Activated CD4-positive, alpha-beta T cell treated with anti-CD3 and anti-CD28 coated beads, Interleukin-2, amount 10 ng/mL, durations not matched to agents 7 days and 5 days (primary cell): ENCODE measurements at regions not wholly inside any gene's neighbourhood (a gene's known extent, or its start where the extent isn't known, plus 50 kb on each side); places are given as distances from the start of the nearest gene placed in this dataset.

Experiments used
- CTCF ChIA-PET: fragments of 350-600 bp; sonication (Branson Sonifier 250); formaldehyde crosslinking; loops from one replicate; lab custom pipeline; 2021; ENCODE audit warnings: antibody characterized with exemption; lab: Charles Lee
- POLR2A ChIA-PET: fragments of 350-600 bp; sonication (Branson Sonifier 250); formaldehyde crosslinking; loops from one replicate; lab custom pipeline; 2021; ENCODE audit warnings: antibody characterized with exemption; lab: Charles Lee
- DNase-seq: peaks from one replicate; pipeline ENCODE4 v3.0.0-alpha.2; 2020
- H3K27ac Mint-ChIP-seq: one replicate; pipeline ENCODE4 v1.8.0; 2021; ENCODE audit warnings: mild to moderate bottlenecking, moderate library complexity, mixed read lengths
- H3K27me3 Mint-ChIP-seq: one replicate; pipeline ENCODE4 v1.8.0; 2021; ENCODE audit warnings: mixed read lengths
- H3K36me3 Mint-ChIP-seq: one replicate; pipeline ENCODE4 v1.8.0; 2021; ENCODE audit warnings: low read depth, mixed read lengths
- H3K4me1 Mint-ChIP-seq: one replicate; pipeline ENCODE4 v1.8.0; 2021; ENCODE audit warnings: mixed read lengths
- H3K4me3 Mint-ChIP-seq: one replicate; pipeline ENCODE4 v1.8.0; 2021; ENCODE audit warnings: mild to moderate bottlenecking, moderate library complexity, mixed read lengths
- H3K9me3 Mint-ChIP-seq: one replicate; pipeline ENCODE4 v1.8.0; 2021; ENCODE audit warnings: mixed read lengths

DNA sequence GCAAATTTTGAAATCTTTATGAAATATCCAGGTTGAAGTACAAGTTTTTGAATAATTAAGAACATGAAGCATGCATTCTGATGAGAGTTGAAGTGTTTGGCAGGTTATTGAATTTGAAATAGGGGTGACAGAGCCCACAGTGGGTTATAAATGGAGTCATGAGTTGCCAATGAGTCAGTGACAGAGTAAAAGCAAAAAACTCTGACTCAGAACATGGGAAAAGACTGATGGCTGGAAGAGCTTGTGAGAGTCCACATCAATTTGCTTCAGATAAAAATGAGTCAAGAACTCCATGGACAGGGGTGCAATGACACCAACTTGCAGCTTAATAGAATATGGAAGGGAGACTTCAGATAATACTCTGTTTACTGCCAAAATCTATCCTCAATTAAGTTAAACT is 105.3 kb downstream of the SLC6A15 start:
- no peak overlapping the region for H3K27ac Mint-ChIP-seq
- no peaks in the 10 kb centered on the region for H3K9me3 Mint-ChIP-seq
- no peak for DNase-seq
- CTCF ChIA-PET = no interaction called here
- H3K4me1 Mint-ChIP-seq = no peaks in the 10 kb centered on the region
- H3K4me3 Mint-ChIP-seq = no peak overlapping the region
- POLR2A ChIA-PET = no interaction called here
- H3K36me3 Mint-ChIP-seq = no peaks in the 10 kb centered on the region
- peaks cover 2% of the 10 kb centered on the region for H3K27me3 Mint-ChIP-seq

DNA sequence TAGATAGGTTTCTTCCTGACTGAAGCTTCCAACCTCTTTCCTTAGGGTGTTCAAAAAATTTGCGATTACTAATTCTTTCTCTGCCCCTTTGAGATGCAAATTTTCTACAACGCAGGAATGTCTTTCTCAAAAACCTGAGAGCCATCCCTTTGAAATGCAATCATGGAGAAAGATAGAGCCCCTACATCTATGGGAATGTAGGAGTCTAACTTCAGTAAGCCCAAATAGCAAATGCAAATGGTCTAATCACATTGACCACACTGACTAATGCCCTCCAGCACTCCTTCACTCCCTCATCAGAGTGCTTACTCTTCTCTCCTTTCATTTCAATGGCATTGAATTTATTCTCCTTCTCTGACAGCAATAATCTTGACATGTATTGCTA is 107.1 kb downstream of the SLC6A15 start:
- Mint-ChIP-seq H3K27ac (no peak overlapping the region), H3K4me1 (no peaks in the 10 kb centered on the region), H3K27me3 (peaks cover 2% of the 10 kb centered on the region), H3K9me3 (no peaks in the 10 kb centered on the region), H3K36me3 (no peaks in the 10 kb centered on the region), H3K4me3 (no peak overlapping the region)
- ChIA-PET CTCF (no interaction called here), POLR2A (no interaction called here)
- DNase-seq = no peak

DNA sequence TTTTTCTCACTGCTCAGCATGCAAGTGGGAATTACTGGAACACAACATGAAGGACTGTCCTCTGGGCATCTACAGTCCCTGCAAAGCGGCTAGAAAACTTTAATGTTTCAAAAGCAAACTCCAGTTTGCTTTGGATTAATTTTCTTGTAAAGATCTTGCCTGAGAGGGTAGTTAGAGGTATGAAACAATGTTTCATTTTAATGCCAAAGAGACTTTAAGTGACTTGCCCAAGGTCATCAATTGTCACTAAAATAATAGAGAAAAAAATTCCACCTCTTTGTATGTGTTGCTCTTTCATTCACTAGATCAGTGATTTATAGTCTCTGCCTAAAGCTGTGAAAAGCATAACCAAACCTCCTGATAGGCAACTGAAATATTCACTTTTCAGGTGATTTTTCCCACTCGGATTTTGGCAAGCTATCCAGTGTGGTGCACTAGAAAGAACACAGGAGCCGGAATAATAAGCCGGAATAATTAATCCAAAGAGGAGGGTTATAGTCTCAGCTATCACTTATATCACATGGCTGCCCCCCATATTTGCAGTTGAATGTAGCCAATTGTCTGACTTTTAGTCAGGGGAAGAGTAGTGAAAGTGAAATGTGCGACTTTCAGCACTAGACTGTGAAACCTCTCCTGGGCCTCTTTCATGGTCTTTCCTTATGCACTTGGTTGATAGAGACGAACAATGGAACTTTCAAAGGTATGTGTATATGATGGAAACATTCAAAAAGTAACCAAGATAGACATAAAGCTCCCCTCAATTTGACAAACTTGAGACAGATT is 107.7 kb downstream of the SLC6A15 start:
- Mint-ChIP-seq H3K36me3 (no peaks in the 10 kb centered on the region), H3K9me3 (no peaks in the 10 kb centered on the region), H3K4me3 (no peak overlapping the region), H3K27me3 (peaks cover 2% of the 10 kb centered on the region), H3K27ac (no peak overlapping the region), H3K4me1 (no peaks in the 10 kb centered on the region)
- no peak for DNase-seq
- ChIA-PET POLR2A (no interaction called here), CTCF (no interaction called here)

DNA sequence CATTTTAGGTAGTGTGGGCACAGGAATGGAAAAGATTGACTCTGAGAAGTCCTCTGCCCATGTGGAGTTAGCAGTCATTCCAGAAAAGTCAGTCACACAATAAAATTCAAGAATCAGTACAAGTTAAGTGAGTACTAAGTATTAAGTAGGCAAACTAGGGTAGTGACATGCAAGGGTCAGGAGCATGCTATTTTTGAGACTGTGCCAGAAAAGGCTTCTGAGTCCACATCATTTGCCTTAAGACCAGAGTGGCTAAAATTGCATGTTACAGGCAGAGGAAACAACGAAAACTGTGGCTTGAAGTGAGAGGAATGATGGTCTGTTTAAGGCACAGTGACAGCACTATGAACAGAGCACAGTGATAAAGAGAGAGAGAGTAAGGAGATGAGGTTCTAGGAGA is 108.9 kb downstream of the SLC6A15 start:
- no peaks in the 10 kb centered on the region for H3K9me3 Mint-ChIP-seq
- no peak overlapping the region for H3K27ac Mint-ChIP-seq
- peaks cover 2% of the 10 kb centered on the region for H3K27me3 Mint-ChIP-seq
- H3K4me3 Mint-ChIP-seq = no peak overlapping the region
- CTCF ChIA-PET = no interaction called here
- POLR2A ChIA-PET = no interaction called here
- DNase-seq = no peak
- no peaks in the 10 kb centered on the region for H3K36me3 Mint-ChIP-seq
- no peaks in the 10 kb centered on the region for H3K4me1 Mint-ChIP-seq

DNA sequence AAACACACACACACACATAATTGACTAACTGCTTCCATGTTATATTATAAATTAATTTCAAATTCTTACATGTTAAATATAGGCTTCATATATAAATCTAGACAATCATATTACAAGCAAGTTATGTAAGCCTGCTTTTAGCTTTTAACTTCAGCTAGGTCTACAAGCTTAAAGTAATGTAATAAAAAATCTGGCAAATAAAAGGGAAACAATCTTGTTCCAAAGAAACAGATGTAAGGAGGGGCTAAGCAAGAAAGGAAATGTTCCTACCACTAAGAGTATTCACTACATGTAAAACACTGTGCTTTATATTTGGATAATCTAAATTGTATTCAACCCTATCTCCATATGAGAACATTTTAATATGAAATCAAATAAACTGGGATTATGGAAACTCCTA is 110.4 kb downstream of the SLC6A15 start:
- POLR2A ChIA-PET = no interaction called here
- no peak for DNase-seq
- H3K4me1 Mint-ChIP-seq = no peaks in the 10 kb centered on the region
- H3K27ac Mint-ChIP-seq = no peak overlapping the region
- H3K27me3 Mint-ChIP-seq = peaks cover 2% of the 10 kb centered on the region
- no peaks in the 10 kb centered on the region for H3K9me3 Mint-ChIP-seq
- CTCF ChIA-PET = no interaction called here
- H3K4me3 Mint-ChIP-seq = no peak overlapping the region
- H3K36me3 Mint-ChIP-seq = no peaks in the 10 kb centered on the region

DNA sequence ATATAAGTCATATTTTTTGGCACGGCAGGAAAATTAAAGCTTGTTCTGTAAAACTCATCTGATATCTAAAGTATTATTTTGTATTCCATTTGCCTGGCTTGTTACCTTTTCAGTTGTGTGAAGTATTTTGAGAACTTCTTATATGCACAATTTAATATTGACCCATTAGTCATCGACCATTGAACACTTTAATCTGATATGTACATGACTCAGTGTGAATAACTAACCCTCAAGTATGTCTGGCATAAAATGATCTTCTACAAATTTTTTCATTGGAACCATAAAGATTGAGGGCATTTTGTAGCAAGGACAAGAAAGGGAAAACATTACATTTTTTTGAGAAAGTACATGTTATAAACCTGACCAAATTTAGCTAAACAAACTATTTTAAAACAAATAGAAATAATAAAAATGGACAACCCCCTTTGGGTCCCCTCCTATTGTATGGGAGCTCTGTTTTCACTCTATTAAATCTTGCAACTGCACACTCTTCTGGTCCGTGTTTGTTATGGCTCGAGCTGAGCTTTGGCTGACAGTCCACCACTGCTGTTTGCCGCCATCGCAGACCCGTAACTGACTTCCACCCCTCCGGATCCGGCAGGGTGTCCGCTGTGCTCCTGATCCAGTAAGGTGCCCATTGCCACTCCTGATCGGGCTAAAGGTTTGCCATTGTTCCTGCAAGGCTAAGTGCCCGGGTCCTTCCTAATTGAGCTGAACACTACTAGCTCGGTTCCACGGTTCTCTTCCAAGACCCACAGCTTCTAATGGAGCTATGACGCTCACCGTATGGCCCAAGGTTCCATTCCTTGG is 118.8 kb downstream of the SLC6A15 start:
- no peaks in the 10 kb centered on the region for H3K36me3 Mint-ChIP-seq
- H3K27me3 Mint-ChIP-seq = no peaks in the 10 kb centered on the region
- ChIA-PET POLR2A (no interaction called here), CTCF (no interaction called here)
- H3K4me1 Mint-ChIP-seq = no peaks in the 10 kb centered on the region
- no peaks in the 10 kb centered on the region for H3K9me3 Mint-ChIP-seq
- H3K4me3 Mint-ChIP-seq = no peak overlapping the region
- H3K27ac Mint-ChIP-seq = no peak overlapping the region
- no peak for DNase-seq

DNA sequence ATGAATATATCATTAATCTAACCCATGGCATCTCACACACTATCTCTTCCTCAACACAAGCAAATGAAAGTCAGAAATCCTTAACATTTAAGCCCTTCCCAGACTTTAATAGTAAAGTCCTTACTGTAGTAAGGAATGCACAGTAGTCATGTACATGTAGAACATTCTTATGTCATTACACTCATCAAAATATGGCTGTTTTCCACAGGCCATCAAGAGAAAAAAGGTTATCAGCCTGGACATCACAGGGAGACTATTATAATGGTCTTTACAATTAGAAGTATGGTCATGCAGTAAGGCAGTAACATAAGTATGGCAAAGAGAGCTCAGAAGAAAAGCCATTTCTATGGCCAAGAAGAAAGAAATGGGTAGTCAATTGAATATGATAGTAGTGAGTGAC is 121.2 kb downstream of the SLC6A15 start:
- H3K9me3 Mint-ChIP-seq = no peaks in the 10 kb centered on the region
- no peaks in the 10 kb centered on the region for H3K36me3 Mint-ChIP-seq
- H3K27ac Mint-ChIP-seq = no peak overlapping the region
- no peaks in the 10 kb centered on the region for H3K4me1 Mint-ChIP-seq
- DNase-seq = no peak
- ChIA-PET CTCF (no interaction called here), POLR2A (no interaction called here)
- no peak overlapping the region for H3K4me3 Mint-ChIP-seq
- no peaks in the 10 kb centered on the region for H3K27me3 Mint-ChIP-seq

DNA sequence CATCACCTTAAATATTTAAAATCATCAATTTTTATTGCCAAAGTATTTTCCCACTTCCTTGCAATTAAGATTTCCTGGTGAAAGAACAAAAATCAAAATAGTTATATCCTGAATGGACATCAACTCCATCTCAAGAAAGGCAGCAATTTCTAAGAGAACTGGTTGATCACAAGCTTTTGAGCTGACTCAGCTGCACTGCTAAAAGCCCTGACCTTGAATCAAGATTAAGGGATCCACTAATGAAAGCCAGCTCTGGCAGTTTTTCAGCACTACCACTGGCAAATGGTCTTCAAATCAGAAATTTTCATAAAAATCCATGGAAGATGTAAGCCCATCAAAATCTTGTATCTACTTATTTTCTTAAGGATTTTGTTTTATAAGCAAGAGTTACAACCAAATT is 123.4 kb downstream of the SLC6A15 start:
- no peak overlapping the region for H3K27ac Mint-ChIP-seq

DNA sequence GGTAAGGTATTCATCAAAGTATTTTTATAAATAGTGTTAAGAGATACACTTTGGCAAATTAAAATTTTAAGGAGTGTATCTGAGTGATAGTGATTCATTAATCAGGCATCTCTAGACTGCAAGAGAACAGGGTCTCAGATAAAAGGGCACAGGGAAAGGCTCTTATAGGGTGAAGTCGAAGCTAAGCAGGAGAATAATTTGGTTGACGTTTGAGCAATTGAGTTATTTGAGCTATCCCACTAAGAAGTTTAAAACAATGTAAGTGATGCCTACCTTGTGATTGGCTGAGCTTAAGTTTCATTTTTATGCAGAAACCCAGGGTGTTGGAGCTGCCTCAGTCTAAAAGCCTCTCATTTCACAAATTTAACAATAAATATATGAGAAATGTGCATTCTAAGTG is 125.3 kb downstream of the SLC6A15 start:
- Mint-ChIP-seq H3K36me3 (no peaks in the 10 kb centered on the region), H3K4me3 (no peak overlapping the region), H3K4me1 (no peaks in the 10 kb centered on the region), H3K27ac (no peak overlapping the region), H3K9me3 (no peaks in the 10 kb centered on the region), H3K27me3 (no peaks in the 10 kb centered on the region)
- DNase-seq = no peak
- POLR2A ChIA-PET = no interaction called here
- CTCF ChIA-PET = no interaction called here

More for the DNA sequence above, 123.4 kb downstream of the SLC6A15 start:
- ChIA-PET CTCF (no interaction called here), POLR2A (no interaction called here)
- H3K9me3 Mint-ChIP-seq = no peaks in the 10 kb centered on the region
- no peaks in the 10 kb centered on the region for H3K36me3 Mint-ChIP-seq
- H3K27me3 Mint-ChIP-seq = no peaks in the 10 kb centered on the region
- no peak for DNase-seq
- H3K4me1 Mint-ChIP-seq = no peaks in the 10 kb centered on the region
- H3K4me3 Mint-ChIP-seq = no peak overlapping the region

DNA sequence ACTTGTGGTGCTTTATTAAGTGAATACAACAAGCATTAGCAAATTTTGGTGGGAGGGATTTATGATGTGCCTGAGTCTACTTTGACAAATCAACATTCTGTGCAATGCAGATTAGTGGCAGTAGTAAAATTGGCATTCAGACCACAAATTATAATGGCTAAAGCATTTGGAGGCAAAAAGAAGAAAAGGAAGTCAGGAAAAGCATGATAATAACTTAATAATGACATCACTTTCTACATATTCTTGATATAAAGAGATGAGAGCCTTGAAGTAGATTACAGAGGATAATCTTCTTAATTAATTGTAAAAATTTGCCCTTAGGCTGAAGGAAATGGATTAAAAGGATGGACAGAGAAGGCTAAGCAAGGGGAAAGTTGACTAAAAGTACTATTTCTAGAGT is 126.0 kb downstream of the SLC6A15 start:
- Mint-ChIP-seq H3K4me1 (no peaks in the 10 kb centered on the region), H3K27me3 (no peaks in the 10 kb centered on the region), H3K36me3 (no peaks in the 10 kb centered on the region), H3K27ac (no peak overlapping the region), H3K9me3 (no peaks in the 10 kb centered on the region), H3K4me3 (no peak overlapping the region)
- ChIA-PET POLR2A (no interaction called here), CTCF (no interaction called here)
- DNase-seq = no peak

DNA sequence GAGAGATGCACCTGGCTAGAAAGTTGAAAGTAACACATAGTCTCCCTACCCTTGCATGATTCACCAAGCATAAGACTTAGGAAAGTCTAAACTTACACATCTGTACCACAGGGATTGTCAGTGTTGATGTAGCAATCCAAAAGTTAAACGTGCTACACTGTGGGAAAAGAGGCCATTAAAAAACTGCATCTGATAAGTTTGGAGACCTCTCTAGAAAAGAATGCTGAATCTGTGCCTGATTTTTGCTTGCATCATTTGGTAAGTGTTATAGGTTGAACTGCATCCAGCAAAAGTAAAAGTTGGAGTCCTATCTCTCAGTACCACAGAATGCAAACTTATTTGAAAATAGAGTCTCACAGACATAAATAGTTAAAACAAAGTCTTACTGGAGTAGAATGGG is 126.6 kb downstream of the SLC6A15 start:
- no peaks in the 10 kb centered on the region for H3K9me3 Mint-ChIP-seq
- no peaks in the 10 kb centered on the region for H3K36me3 Mint-ChIP-seq
- no peaks in the 10 kb centered on the region for H3K4me1 Mint-ChIP-seq
- no peak overlapping the region for H3K4me3 Mint-ChIP-seq
- no peaks in the 10 kb centered on the region for H3K27me3 Mint-ChIP-seq
- POLR2A ChIA-PET = no interaction called here
- DNase-seq = no peak
- H3K27ac Mint-ChIP-seq = no peak overlapping the region
- CTCF ChIA-PET = no interaction called here

DNA sequence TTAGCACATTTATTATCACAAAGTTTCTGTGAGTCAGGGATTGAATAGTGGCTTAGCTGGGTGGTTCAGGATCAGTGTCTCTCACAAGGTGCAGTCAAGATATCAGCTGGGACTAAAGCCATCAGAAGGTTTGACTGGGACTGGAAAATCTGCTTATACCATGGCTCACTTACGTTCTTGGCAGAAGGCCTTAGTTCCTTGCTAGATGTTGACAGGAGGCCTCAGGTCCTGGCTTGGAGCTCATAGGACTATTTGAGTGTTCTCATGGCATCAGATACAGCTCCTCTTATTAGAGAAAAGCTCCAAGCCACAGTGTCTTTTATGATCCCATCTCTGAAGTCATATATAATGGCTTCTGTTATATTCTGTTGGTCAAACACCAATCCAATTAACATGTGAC is 127.3 kb downstream of the SLC6A15 start:
- ChIA-PET POLR2A (no interaction called here), CTCF (no interaction called here)
- no peaks in the 10 kb centered on the region for H3K27me3 Mint-ChIP-seq
- H3K4me1 Mint-ChIP-seq = no peaks in the 10 kb centered on the region
- H3K9me3 Mint-ChIP-seq = no peaks in the 10 kb centered on the region
- H3K27ac Mint-ChIP-seq = no peak overlapping the region
- no peak for DNase-seq
- H3K4me3 Mint-ChIP-seq = no peak overlapping the region
- no peaks in the 10 kb centered on the region for H3K36me3 Mint-ChIP-seq

DNA sequence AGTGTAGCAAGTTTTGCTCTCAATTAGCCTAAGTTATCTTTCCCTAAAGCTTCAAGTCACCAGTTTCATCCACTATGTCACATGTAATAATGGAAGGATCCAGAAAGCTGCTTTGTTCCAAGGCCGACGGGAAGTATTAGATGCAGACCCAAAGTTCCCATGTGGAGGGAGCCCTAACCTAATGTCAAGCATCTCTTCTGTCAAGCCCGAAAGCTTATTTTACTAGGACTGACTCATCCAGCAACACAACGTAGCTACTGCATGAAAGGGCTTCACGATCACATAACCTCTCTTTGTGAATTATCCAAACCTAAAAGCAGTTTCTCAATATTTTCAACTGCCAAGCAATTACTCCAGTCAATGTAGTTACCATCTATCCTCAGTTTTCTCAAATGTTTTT is 133.4 kb downstream of the SLC6A15 start:
- ChIA-PET CTCF (no interaction called here), POLR2A (no interaction called here)
- Mint-ChIP-seq H3K36me3 (no peaks in the 10 kb centered on the region), H3K9me3 (no peaks in the 10 kb centered on the region), H3K27me3 (no peaks in the 10 kb centered on the region), H3K27ac (no peak overlapping the region), H3K4me1 (no peaks in the 10 kb centered on the region), H3K4me3 (no peak overlapping the region)
- DNase-seq = no peak

DNA sequence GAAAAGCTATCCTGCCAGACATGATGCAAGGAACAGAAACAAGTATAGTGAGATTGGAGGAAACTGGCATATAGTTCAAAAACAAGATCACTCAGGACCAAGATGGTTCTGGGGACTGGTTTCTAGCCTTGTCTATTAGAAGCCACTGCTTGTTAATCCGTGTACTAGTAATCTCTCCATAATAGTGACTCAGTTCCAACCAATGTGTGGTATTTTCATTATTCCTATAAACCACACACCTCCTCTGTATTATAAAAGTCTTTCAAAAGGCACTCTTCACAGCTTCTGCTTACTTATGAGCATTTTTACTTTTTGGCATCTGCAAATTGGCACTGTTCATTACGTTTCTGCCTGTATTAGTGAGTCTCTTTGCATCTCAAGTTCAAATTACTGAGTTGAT is 140.3 kb downstream of the SLC6A15 start:
- Mint-ChIP-seq H3K27me3 (no peaks in the 10 kb centered on the region), H3K27ac (no peak overlapping the region), H3K4me3 (no peak overlapping the region), H3K36me3 (no peaks in the 10 kb centered on the region), H3K4me1 (no peaks in the 10 kb centered on the region), H3K9me3 (no peaks in the 10 kb centered on the region)
- DNase-seq = no peak
- ChIA-PET POLR2A (no interaction called here), CTCF (no interaction called here)
